Stromal cell of bone marrow (primary cell): ENCODE measurements at regions not wholly inside any gene's neighbourhood (a gene's known extent, or its start where the extent isn't known, plus 50 kb on each side); places are given as distances from the start of the nearest gene placed in this dataset.
"Not testable (repeated sequence)": the region's sequence is repeated elsewhere in the genome, so short reads cannot be mapped to it uniquely, and the experiment has no call there.

Experiments used
- DNase-seq: peaks from one replicate; pipeline ENCODE4 v3.0.0-alpha.2; 2012; ENCODE audit warnings: low read depth

DNA sequence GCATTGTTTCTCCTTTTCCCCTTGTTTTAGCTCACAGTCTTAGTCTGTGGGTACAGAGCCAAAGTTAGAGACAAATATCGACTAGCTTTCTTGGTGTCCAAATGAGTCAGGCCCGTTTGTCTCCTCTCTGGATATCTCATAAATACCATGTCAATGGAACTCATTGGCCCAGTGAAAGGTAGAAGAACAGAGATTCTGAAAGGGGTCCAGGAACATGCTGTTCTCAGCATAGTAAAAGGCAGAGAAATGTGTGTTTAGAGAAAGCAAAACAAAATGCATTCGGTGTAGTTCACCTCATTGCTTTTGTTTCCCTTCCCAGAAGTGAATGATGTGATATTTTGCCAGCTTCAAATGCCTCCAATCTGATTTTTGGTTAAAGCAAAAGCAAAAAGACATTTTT lies 238.6 kb upstream of the SLC8A1 start:
- DNase-seq: no peak

DNA sequence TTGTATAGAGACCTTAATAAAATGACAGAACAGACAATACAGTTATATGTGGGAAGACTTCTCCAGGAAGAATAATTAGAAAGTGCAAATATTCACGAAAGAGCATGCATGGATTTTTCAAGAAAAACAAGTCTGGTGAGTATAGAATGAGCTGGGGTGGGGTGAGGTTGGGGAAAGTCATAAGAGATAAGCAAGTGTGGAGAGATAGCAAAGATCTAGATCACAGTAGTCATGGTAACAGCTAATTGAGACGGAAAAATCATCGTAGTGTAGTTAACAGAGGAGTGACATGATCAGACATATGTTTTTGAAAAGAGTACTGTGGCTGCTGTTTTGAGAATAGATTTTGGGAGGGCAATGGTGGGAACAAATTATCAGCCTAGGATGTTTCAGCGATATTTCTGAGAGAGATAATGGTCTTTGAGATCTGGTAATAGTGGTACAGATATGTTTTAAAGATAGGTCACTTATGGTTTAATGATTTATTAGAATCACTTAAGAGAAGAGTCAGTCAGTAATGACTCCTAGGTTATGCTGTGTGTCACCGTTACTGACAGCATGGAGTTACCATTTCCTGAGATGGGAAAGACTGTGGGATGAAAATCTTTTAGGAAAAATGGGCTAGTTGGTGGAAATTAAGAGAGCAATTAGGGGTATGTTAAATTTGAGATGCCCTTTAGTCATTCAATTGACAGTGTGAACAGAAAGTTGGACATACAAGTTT lies 248.5 kb upstream of the SLC8A1 start:
- DNase-seq: no peak

DNA sequence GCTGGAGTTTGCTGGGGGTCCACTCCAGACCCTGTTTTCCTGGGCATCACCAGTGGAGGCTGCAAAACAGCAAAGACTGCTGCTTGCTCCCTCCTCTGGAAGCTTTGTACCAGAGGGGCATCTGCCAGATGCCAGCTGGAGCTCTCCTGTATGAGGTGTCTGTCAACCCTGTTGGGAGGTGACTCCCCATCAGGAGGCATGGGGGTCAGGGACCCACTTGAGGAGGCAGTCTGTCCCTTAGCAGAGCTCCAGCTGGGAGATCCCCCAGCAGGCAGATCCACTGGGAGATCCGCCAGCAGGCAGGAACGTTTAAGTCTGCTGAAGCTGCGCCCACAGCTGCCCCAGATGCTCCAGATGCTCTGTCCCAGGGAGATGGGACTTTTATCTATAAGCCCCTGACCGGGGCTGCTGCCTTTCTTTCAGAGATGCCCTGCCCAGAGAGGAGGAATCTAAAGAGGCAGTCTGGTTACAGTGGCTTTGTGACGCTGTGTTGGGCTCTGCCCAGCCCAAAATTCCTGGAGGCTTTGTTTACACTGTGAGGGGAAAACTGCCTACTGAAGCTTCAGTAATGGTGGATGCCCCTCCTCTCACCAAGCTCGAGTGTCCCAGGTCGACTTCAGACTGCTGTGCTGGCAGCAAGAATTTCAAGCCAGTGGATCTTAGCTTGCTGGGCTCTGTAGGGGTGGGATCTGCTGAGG lies 260.5 kb upstream of the SLC8A1 start:
- DNase-seq: not testable (repeated sequence)

DNA sequence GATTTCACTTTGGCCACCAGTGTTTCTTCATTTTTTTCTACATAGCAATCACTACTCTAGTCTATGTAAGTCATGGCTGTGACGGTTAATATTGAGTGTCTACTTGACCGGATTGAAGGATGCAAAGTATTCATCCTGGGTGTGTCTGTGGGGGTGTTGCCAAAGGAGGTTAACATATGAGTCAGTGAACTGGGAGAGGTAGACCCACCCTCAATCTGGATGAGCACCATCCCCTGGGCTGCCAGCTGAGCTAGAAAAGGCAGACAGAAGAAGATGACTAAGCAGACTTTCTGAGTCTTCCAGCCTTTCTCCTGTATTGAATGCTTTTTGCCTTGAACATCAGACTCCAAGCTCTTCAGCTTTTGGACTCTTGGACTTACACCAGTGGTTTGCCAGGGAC lies 265.0 kb upstream of the SLC8A1 start:
- DNase-seq: peak; percentile 81

DNA sequence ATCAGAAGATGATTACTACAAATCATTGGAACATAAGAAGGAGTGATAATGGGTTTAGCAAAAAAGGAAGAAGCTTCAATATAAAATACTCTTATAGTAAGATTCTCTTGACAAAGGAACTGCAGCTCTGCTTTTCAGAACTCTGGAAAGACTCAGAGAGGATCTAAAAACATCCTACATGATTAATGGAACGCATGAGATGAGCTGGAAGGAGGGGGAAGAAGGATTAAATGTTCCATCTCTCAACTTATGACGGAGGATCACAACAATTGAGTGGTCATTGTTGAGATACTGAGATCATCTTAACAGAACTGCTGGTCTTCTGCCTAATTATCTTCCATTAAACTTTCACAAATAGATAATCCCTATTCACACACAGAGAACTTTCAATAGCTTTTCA lies 267.5 kb upstream of the SLC8A1 start:
- DNase-seq: no peak

DNA sequence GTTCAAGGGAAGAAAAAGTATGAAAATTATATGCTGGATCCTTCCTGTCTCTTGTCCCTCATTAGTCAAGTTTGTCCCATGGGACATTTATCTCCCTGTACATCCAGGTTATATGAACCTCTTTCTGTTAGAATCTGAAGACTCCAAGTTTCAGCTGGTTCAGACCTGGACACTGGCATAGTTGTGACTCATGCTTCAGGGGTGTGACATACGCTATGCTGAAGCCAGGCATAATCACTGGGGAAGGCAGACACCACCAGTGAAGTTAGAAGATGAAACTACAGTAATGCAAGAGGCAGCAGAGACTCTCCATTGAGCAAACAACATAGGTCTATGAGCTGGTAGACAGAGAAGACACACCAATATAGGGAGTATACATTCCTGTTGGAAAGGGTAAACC lies 269.7 kb upstream of the SLC8A1 start:
- DNase-seq: peak; percentile 29

DNA sequence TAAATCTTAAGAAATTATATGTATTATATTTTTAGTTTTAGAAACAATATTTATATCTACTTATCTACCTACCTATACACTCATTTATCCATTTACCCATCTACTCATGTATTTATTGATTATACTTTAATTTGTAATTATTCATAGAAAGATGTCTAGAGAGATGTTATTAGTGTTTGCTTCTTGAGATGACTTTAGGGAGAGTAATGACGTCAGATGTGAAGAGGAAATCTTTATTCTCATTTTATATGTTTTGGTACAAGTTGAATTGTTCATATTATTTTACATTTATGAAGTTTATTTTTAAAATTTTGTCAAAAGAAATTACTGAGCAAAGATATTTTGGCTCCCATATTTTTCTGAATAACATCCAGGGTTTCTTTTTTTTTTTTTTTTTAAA lies 271.3 kb upstream of the SLC8A1 start:
- DNase-seq: no peak

DNA sequence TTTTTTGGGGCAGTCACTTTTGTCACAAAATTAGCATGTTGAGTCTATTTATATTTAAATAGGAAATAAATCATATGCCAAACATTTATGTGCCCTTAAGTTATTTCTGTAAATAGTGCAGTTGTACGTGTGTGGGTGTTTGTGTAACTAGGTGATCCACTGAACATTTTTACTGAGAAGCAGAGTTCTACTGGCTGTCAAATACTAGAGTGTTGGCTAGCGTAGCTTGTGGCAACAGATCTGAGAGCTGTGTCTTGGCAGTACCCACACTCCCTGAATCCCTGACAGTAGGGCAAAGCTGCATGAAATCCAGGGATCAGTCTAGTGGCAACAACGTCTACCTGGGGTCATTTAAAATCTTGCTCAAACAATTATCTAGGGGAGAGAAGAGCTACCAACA lies 273.1 kb upstream of the SLC8A1 start:
- no peak for DNase-seq

DNA sequence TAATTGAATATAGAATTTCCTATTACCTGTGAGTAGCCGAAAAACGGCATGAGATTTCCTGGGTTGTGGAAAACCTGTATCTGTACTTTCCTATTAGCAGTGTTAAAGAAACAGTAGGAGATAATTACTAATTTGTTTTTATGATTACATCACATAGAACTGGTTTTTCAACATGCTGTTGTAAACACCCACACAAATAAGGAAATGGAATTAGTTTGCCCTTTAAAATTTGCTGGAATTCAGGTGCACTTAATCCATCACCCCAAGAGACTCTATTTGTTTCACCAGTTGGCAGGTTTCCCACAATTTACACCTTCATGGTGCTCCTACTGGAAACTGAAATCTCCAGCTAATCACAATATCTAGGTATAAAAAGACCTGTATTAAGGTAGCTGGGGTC lies 274.1 kb upstream of the SLC8A1 start:
- DNase-seq: no peak

DNA sequence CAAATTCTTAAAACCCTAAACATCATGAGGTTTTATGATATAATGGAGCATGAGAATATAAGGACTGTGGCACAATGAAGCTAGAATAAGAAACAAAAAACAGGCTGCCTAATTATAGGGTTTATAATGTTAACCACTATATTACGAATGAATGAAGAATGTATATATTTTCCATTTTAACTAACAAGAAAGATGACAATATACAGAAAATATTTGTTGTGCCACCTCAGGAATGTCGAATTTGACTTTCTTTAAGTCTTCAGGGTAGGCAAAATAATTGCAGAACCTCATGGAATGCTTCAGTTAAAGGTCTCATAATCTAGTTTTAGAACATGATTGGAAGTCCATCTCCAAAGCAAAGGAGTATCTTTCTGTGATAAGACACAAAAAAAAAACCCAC lies 282.9 kb upstream of the SLC8A1 start:
- DNase-seq: no peak

DNA sequence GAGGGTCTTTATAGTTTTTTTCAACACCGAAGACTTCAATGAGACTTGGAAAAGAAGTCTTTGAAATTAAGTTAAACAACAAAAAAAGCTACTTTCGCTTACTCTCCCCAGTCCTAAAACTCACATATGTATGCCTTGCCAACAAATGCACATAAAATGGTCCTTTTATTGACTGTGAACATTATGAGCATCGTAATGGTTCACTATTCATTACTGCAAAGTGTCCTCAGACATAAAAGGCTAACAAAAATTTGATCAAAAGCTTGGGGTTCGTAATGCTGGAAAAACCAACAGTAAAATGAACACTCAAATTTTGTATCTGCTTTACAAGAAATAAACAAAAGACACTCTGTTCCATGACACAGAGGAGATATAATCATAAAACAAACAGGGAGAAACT lies 285.3 kb upstream of the SLC8A1 start:
- DNase-seq: no peak

DNA sequence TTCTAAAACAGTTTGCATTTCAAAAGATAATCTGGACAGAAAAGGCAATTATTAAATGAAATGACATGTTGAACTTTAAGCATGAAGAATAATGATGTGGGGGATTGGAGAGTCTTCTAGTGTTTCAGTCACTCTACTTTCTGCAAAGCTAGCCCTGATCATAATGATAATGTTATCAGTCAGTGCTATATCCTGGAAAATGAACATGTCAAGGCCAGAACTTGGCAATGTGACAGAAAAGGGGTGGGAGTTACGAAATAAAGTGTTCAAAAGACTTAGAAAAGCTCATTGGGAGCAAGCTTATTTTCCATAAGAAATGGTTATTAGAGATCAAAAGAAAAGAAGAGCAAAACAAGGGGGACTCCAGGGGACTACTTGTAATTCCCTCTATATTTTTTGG lies 288.5 kb upstream of the SLC8A1 start:
- no peak for DNase-seq

DNA sequence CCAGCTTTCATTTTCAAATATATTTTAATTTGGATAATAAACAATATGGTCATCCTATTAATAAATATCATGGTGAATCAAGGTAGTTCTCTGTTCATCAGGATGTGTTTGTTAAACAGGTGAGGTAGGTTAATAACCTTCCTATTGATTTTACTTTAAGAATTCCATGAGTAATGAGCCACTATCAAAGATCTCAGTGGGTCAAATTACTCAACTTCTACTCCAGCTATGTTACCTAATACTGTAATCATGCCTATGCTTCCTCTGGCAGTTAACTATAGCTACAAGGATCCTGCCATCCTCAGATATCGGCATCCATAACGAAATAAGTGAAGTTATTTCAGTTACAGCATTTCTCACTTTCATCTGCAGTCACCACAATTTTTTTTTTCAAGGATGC lies 289.6 kb upstream of the SLC8A1 start:
- no peak for DNase-seq

DNA sequence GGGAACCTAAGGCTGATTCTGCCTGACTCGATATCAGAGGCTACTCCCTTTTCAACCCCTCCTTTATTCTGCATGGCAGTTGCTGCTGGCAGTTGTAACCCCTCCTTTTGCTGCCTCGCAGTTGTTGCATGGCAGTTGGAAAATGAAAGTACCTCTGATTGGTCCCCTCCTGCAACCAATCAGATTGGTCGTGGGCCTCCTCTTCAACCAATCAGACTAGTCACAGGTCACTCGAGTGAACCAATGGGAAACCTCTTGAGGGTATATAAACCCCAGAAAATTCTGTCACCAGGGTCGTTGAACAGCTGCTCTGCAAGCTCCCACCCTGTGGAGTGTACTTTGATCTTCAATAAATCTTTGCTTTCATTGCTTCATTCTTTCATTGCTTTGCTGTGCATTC lies 294.3 kb upstream of the SLC8A1 start:
- DNase-seq: no peak

DNA sequence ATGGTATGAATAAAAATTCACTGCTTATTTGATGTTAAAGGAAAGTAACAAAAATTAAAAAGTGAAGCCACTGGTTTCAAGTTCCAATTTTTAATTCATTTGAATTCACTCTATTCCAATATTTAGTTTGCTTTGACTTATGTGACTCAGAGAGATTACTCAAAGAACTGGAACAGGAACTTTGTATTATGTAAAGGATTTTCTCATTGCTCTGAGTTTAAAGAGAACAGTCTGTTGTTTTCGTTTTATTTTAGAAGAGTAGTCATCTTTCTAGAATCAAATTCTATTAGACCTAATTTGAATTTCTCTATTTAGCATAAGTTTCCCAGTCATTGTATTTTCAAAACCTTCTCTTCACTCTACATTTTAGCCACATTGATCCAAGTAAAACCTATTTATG lies 300.1 kb upstream of the SLC8A1 start:
- peak; percentile 36 for DNase-seq

DNA sequence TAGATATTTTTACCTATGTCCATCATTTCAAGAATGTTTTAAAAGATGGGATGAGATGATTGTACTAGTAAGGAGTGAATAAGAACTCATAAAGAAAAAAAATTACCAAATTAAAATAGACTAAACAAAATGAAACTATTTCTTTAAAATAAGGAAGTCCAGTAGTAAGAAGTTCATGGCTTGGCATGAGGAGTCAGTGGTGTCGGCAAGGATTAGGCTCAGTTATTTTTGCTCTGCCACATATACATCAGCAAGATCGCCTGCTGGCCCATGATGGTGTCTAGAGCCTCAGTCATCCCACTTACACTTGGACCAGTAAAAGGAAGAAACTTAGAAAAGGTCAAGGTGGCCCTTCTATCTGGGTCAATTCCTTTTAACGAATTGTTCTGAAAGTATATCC lies 300.9 kb upstream of the SLC8A1 start:
- DNase-seq: no peak

DNA sequence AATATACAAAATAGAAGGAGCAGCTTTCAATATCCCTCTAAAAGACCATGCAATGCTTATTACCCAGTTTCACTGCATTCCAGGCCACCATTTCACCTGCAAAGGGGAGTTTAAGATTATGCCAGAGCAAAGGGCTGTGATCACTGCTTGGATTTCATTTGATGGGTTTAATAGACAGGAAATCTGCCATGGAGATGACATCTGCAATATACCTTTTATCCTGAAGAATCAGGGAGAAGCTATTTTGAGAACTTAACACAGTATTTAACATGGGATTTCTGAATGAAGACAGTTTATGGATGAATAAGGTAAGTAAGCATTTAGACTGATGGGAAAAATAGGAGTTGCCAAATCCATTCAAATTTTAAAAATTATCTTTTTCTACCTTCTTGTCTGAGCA lies 303.0 kb upstream of the SLC8A1 start:
- DNase-seq: no peak

DNA sequence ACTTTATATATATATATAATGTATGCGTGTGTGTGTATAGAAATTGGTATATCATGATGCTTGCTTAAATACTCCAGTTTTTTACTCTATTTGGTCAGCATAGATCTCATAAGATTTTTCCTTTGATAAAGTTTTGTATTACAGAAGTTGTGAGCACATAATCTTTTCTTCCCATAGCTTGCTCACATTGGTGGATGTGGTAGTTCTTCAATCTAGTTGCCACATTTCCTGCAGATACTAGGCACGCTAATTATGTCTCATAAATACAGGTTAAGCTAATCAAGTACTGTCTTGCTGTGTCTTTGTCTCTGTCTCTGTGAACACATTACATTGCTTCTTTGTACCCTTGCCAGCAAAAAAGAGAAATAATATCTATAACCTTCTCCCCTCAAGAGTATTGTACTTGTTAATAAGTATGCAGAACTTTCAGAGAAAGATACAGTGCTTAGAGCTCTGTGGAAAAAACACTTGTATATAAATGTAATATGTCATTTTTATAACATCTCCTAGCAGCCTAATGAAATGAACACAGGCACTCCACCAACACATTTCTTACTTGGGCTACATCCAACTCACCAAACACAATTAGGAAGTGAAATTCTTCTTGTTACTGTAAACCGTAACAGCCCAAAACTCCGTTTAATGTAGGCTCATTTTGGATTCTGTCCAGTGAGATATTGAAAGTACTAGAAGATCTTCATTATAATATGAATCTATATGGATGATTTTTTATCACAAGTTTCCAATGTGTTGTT lies 306.7 kb upstream of the SLC8A1 start:
- no peak for DNase-seq

DNA sequence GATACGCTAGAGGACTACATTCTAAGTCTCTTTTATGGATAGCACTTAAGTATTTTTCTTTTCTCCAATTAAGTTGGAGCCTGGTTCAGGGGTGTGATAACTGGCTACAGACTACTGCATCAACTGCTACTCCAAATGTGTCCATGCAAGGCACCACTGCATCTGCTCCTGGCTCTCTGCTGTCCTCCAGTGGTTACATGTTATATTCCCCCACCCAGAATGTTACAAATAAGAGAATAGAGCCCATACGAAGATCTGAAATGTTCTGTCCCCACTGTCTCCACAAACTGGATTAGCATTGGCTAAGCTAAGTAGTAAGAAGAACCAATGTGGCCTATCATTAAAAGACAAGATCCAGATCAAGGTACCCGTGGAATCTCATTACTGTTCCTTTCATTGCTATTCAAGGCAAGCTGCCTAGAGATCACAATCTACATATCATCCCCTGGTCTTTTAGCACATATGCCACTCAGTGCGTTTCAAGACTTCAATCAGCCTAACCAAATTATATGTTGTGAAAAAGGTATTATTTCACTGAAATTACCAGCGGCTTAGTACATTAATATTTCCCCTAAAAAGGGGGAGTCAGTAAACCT lies 308.3 kb upstream of the SLC8A1 start:
- DNase-seq: peak; percentile 33

DNA sequence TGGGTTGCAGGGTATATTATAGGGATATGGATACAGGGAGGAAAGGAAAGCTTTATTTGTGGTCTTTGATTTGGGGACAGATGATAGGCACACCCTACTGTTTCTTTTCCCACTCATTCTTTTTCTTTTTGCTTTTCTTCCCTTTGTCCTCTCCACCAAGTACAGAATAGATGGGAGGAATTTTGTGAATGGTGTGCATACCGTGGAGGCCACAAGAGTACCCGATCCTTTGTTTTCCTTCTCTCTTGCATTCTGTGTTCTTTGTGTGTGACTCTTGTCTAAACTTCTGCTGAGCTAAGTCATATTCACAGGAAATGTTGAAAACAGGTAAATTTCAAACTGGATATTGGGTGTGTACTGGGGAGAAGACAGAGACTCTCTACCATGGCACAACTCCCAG lies 321.4 kb upstream of the SLC8A1 start:
- DNase-seq: no peak

DNA sequence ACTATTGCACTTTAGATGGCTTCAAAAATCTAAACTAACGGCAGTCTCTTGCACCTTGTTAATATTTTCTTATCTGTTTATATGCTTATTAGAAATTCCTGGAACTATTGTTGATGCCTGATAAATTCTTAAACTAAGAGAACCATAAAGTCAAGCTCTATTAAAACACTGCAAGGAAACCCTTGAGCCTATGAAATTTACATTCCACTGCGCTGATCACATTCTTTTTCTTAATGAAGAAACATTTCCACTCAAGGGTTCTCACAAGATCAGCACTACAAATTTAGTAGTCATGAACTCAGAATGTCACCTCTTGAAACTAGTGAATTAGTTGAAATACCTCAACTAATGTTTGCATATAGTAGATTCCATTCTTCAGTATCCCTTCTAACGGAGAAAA lies 331.8 kb upstream of the SLC8A1 start:
- no peak for DNase-seq

DNA sequence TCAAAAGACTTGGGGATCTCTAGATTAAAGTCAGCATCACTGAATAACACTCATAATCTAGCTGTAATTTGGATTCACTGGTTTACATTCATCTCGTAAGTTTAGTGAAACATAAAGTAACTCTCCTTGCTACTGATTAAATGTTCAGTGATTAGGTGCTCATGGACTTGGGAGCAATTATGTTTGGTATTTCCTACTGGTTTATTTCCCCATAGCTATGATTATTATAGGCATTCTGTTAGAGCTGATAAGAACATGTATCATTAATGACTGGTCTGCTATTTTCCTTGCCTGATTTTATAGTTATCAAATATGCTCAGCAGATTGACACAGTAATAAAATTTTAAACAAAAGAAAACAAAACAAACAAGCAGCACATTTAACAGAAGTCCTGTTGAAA lies 334.7 kb upstream of the SLC8A1 start:
- no peak for DNase-seq

DNA sequence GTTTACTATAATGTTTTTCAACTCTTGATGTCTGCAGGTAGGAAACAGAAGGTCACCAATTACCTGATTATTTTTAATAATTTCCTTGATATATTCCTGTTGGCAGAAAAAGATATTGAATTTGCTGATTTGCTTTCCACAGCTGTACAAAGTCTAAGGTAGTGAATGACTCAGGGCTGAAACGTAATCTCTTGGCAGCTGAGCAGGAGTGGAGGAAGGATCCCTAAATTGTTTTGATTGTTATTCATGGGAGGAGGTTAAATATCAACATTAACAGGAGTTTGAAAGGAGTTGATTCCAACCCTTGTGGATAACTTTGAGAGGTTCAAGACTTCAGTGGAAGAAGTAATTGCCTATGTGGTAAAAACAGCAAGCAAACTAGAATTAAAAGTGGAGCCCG lies 345.2 kb upstream of the SLC8A1 start:
- peak; percentile 2 for DNase-seq
